K562 (cell line): ENCODE measurements at regions not wholly inside any gene's neighbourhood (a gene's known extent, or its start where the extent isn't known, plus 50 kb on each side); places are given as distances from the start of the nearest gene placed in this dataset.
A peak's percentile ranks its signal among the peaks of the same experiment; 100 is the strongest.

Experiments used
- C11orf30 ChIP-seq: fragments of 450-650 bp; IDR thresholded peaks from 2 replicates; pipeline ENCODE4 v1.6.1; 2016; ENCODE audit warnings: low read depth, mild to moderate bottlenecking
- MAFF ChIP-seq: IDR thresholded peaks from 2 replicates; pipeline ENCODE4 v1.6.1; 2012; ENCODE audit warnings: low read length, improper control_type of control experiment
- NFIX ChIP-seq: fragments of 250-450 bp; sonication (Bioruptor Pico); IDR thresholded peaks from 2 replicates; pipeline ENCODE4 v1.4.0; 2020; ENCODE audit warnings: low read depth, mild to moderate bottlenecking, moderate library complexity
- REST ChIP-seq, 2 experiments: fragments of 450-650 bp; formaldehyde crosslinking in 1 of 2; IDR thresholded peaks; 2 replicates each; pipeline versions ENCODE4 v1.4.0 to v1.6.1; 2014 to 2020; ENCODE audit warnings: mild to moderate bottlenecking in 2 of 2, borderline replicate concordance in 1 of 2, low read depth in 1 of 2

GRCh38 chr13:76729691-76730090 lies 156.5 kb downstream of the KCTD12 start (continued):
- no peak for TF ChIP-seq REST (IDR thresholded peaks at IDR 0.05; ENCODE audit: borderline replicate concordance)
- TF ChIP-seq REST (CRISPR knock-in tag; IDR thresholded peaks at IDR 0.05; ENCODE audit: low read depth): no peak
- TF ChIP-seq MAFF: peak; percentile 61
- TF ChIP-seq C11orf30: peak; percentile 29; the same call in 1 of the 2 replicates
- no peak for TF ChIP-seq NFIX (CRISPR knock-in tag)
